ENCODE measurements at regions not wholly inside any gene's neighbourhood (a gene's known extent, or its start where the extent isn't known, plus 50 kb on each side); places are given as distances from the start of the nearest gene placed in this dataset.

- TF ChIP-seq CTCF (IDR thresholded peaks at IDR 0.05) (no peak), POLR2AphosphoS5 (IDR thresholded peaks at IDR 0.05) (no peak), POLR2A (IDR thresholded peaks at IDR 0.05) (no peak)
Measured at GRCh38 chrX:791479-792034, 161.0 kb downstream of the SHOX start.

Measured in breast epithelium (tissue), 3 donors.